ENCODE measurements at regions not wholly inside any gene's neighbourhood (a gene's known extent, or its start where the extent isn't known, plus 50 kb on each side); places are given as distances from the start of the nearest gene placed in this dataset.

DNA sequence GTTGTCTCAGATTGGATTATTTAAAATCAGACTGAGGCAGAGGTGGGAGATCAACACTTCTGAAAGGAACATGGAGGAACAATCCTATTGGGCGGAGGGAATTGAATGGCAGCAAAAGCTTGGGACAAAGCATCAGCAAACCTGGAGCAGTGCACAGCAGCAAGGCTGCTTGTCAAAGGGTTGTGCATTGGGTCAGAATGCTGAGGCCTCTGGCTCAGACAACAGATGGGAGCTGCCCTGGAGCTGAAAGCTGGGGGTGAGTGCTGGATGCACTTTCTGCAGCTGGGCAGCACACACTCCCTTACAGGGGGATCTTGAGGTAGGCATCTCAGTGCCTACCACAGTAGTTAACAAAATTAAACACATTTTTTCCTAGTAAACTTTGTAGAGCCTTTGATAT lies 634.4 kb upstream of the MMS22L start:
- Histone ChIP-seq H3K9me2 (replicated peaks; ENCODE audit: control insufficient read depth, low read length) (no peaks in the 10 kb centered on the region), H3K4me3 (ENCODE audit: low read length) (no peak overlapping the region), H3K27ac (ENCODE audit: low read depth, low read length) (no peak overlapping the region), H3K4me2 (ENCODE audit: low read length) (no peak overlapping the region), H3K27me3 (ENCODE audit: control insufficient read depth, low read length) (no peaks in the 10 kb centered on the region), H3K9me3 (ENCODE audit: control insufficient read depth, insufficient read depth, low read length) (no peaks in the 10 kb centered on the region), H3K36me3 (ENCODE audit: control insufficient read depth, low read length) (no peaks in the 10 kb centered on the region), H3F3A (ENCODE audit: control insufficient read depth, insufficient read depth) (no peaks in the 10 kb centered on the region), H3K79me2 (ENCODE audit: control insufficient read depth, low read length) (no peaks in the 10 kb centered on the region), H3K4me1 (ENCODE audit: control insufficient read depth, low read length) (no peaks in the 10 kb centered on the region), H4K20me1 (ENCODE audit: control insufficient read depth, insufficient read depth, low read depth, low read length) (no peaks in the 10 kb centered on the region)
- TF ChIP-seq, protein P1, sequence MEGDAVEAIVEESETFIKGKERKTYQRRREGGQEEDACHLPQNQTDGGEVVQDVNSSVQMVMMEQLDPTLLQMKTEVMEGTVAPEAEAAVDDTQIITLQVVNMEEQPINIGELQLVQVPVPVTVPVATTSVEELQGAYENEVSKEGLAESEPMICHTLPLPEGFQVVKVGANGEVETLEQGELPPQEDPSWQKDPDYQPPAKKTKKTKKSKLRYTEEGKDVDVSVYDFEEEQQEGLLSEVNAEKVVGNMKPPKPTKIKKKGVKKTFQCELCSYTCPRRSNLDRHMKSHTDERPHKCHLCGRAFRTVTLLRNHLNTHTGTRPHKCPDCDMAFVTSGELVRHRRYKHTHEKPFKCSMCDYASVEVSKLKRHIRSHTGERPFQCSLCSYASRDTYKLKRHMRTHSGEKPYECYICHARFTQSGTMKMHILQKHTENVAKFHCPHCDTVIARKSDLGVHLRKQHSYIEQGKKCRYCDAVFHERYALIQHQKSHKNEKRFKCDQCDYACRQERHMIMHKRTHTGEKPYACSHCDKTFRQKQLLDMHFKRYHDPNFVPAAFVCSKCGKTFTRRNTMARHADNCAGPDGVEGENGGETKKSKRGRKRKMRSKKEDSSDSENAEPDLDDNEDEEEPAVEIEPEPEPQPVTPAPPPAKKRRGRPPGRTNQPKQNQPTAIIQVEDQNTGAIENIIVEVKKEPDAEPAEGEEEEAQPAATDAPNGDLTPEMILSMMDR (IDR thresholded peaks at IDR 0.05; ENCODE audit: low read depth, low read length, poor library complexity, severe bottlenecking) = no peak
- no peak for TF ChIP-seq EZH2phosphoT487 (IDR thresholded peaks at IDR 0.05; ENCODE audit: borderline replicate concordance, low read length)

DNA sequence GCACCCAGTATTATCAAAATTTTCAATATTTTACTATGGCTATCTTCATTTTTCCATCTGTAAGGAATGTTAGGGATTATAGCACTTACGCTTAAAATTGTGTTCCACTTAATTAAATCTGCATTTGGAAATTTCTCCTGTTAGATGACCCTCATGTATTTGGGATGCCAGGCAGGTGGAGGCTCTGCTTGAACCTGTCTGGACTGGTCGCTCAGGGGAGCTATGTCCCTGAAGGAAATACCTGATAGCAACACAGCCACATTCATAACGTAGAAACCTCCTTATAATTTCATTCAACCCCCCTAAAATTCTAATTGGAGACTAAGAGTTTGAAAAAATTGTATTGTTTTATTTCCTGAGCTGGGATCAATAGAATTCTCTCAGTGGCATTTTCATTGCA lies 636.0 kb upstream of the MMS22L start:
- H4K20me1 ChIP-seq (ENCODE audit: control insufficient read depth, insufficient read depth, low read depth, low read length) = no peaks in the 10 kb centered on the region
- no peaks in the 10 kb centered on the region for H3K79me2 ChIP-seq (ENCODE audit: control insufficient read depth, low read length)
- H3K9me3 ChIP-seq (ENCODE audit: control insufficient read depth, insufficient read depth, low read length) = no peaks in the 10 kb centered on the region
- no peaks in the 10 kb centered on the region for H3F3A ChIP-seq (ENCODE audit: control insufficient read depth, insufficient read depth)
- no peaks in the 10 kb centered on the region for H3K4me1 ChIP-seq (ENCODE audit: control insufficient read depth, low read length)
- H3K9me2 ChIP-seq (replicated peaks; ENCODE audit: control insufficient read depth, low read length) = no peaks in the 10 kb centered on the region
- no peak overlapping the region for H3K4me3 ChIP-seq (ENCODE audit: low read length)
- TF ChIP-seq, protein P1 (IDR thresholded peaks at IDR 0.05; ENCODE audit: low read depth, low read length, poor library complexity, severe bottlenecking) = no peak
- no peak for TF ChIP-seq EZH2phosphoT487 (IDR thresholded peaks at IDR 0.05; ENCODE audit: borderline replicate concordance, low read length)
- no peak overlapping the region for H3K27ac ChIP-seq (ENCODE audit: low read depth, low read length)
- H3K36me3 ChIP-seq (ENCODE audit: control insufficient read depth, low read length) = no peaks in the 10 kb centered on the region
- no peak overlapping the region for H3K4me2 ChIP-seq (ENCODE audit: low read length)
- H3K27me3 ChIP-seq (ENCODE audit: control insufficient read depth, low read length) = no peaks in the 10 kb centered on the region

DNA sequence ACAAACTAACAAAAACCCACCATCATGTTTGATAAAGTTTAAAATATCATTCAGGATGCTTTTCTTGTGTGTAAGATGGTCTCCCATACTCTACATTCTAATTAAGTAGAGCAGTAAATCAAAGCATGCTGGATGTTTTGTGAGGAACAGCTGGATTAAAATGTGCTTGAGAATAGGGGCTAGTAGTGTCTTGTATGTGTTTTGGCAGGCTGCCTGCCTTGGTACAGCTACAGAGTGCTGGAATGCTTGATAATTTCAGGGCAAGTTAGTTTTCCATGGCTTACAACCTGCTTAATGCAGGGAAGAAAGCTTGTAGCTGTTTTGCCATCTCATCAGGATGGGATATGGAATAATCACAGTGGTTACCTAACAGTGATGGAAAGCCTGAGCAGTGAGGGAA lies 636.6 kb upstream of the MMS22L start:
- Histone ChIP-seq H3F3A (ENCODE audit: control insufficient read depth, insufficient read depth) (no peaks in the 10 kb centered on the region), H4K20me1 (ENCODE audit: control insufficient read depth, insufficient read depth, low read depth, low read length) (no peaks in the 10 kb centered on the region), H3K4me2 (ENCODE audit: low read length) (no peak overlapping the region), H3K9me2 (replicated peaks; ENCODE audit: control insufficient read depth, low read length) (no peaks in the 10 kb centered on the region), H3K4me1 (ENCODE audit: control insufficient read depth, low read length) (no peaks in the 10 kb centered on the region), H3K79me2 (ENCODE audit: control insufficient read depth, low read length) (no peaks in the 10 kb centered on the region), H3K36me3 (ENCODE audit: control insufficient read depth, low read length) (no peaks in the 10 kb centered on the region), H3K27me3 (ENCODE audit: control insufficient read depth, low read length) (no peaks in the 10 kb centered on the region), H3K27ac (ENCODE audit: low read depth, low read length) (no peak overlapping the region), H3K9me3 (ENCODE audit: control insufficient read depth, insufficient read depth, low read length) (no peaks in the 10 kb centered on the region), H3K4me3 (ENCODE audit: low read length) (no peak overlapping the region)
- no peak for TF ChIP-seq EZH2phosphoT487 (IDR thresholded peaks at IDR 0.05; ENCODE audit: borderline replicate concordance, low read length)
- TF ChIP-seq, protein P1 (IDR thresholded peaks at IDR 0.05; ENCODE audit: low read depth, low read length, poor library complexity, severe bottlenecking) = no peak

DNA sequence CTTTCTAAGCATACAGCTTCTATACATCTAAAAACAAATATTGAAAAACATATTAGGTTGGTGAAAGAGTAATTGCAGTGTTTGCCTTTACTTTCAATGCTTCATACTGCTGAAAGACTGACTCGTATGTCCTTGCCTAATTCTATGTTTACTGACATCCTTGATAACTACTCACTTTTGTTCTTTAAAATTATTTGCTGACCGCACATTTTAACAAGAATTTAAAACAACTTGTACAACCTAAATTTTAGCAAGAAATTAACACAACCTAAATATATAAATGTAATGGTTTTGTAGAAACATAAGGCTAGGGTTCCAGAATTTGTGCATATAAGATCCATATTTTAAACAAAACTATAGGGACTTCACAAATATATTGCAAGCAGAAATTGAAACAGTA lies 640.2 kb upstream of the MMS22L start:
- H3K9me2 ChIP-seq (replicated peaks; ENCODE audit: control insufficient read depth, low read length) = no peaks in the 10 kb centered on the region
- no peaks in the 10 kb centered on the region for H3K27me3 ChIP-seq (ENCODE audit: control insufficient read depth, low read length)

More for the DNA sequence above, 640.2 kb upstream of the MMS22L start:
- no peak overlapping the region for H3K4me2 ChIP-seq (ENCODE audit: low read length)
- no peaks in the 10 kb centered on the region for H3K9me3 ChIP-seq (ENCODE audit: control insufficient read depth, insufficient read depth, low read length)
- no peaks in the 10 kb centered on the region for H3K36me3 ChIP-seq (ENCODE audit: control insufficient read depth, low read length)
- no peak overlapping the region for H3K27ac ChIP-seq (ENCODE audit: low read depth, low read length)
- H4K20me1 ChIP-seq (ENCODE audit: control insufficient read depth, insufficient read depth, low read depth, low read length) = no peaks in the 10 kb centered on the region
- no peak overlapping the region for H3K4me3 ChIP-seq (ENCODE audit: low read length)
- no peaks in the 10 kb centered on the region for H3K4me1 ChIP-seq (ENCODE audit: control insufficient read depth, low read length)
- no peaks in the 10 kb centered on the region for H3F3A ChIP-seq (ENCODE audit: control insufficient read depth, insufficient read depth)
- H3K79me2 ChIP-seq (ENCODE audit: control insufficient read depth, low read length) = no peaks in the 10 kb centered on the region
- TF ChIP-seq EZH2phosphoT487 (IDR thresholded peaks at IDR 0.05; ENCODE audit: borderline replicate concordance, low read length) = no peak
- TF ChIP-seq, protein P1 (IDR thresholded peaks at IDR 0.05; ENCODE audit: low read depth, low read length, poor library complexity, severe bottlenecking) = no peak
